ENCODE measurements at regions not wholly inside any gene's neighbourhood (a gene's known extent, or its start where the extent isn't known, plus 50 kb on each side); places are given as distances from the start of the nearest gene placed in this dataset.

DNA sequence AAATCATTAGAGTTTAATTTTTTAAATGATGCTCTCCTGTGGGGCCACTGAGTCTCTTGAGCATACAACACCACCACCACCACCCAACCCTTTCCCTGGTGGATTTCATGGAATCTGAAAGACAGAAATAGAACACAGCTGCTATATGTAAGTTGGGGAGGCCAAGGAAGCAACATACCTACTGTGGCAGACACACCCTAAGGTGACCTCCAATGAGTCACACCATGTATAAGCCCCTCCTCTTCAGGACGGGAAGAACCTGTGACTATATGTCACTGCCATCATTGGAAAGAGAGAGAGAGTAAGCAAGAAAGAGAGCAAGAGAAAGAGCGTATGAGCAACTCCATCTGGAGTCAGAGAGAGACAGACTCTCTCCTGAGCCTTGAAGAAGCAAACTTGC is 172.4 kb upstream of the NFE2L3 start:
- Mint-ChIP-seq H3K9me3 (ENCODE audit: low read depth) (no peaks in the 10 kb centered on the region), H3K4me3 (ENCODE audit: low read depth) (no peak overlapping the region), H3K36me3 (ENCODE audit: insufficient read depth) (no peaks in the 10 kb centered on the region), H3K4me1 (ENCODE audit: low read depth) (no peaks in the 10 kb centered on the region), H3K27me3 (no peaks in the 10 kb centered on the region), H3K27ac (no peak overlapping the region)
- TF ChIP-seq, protein P1, sequence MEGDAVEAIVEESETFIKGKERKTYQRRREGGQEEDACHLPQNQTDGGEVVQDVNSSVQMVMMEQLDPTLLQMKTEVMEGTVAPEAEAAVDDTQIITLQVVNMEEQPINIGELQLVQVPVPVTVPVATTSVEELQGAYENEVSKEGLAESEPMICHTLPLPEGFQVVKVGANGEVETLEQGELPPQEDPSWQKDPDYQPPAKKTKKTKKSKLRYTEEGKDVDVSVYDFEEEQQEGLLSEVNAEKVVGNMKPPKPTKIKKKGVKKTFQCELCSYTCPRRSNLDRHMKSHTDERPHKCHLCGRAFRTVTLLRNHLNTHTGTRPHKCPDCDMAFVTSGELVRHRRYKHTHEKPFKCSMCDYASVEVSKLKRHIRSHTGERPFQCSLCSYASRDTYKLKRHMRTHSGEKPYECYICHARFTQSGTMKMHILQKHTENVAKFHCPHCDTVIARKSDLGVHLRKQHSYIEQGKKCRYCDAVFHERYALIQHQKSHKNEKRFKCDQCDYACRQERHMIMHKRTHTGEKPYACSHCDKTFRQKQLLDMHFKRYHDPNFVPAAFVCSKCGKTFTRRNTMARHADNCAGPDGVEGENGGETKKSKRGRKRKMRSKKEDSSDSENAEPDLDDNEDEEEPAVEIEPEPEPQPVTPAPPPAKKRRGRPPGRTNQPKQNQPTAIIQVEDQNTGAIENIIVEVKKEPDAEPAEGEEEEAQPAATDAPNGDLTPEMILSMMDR (IDR thresholded peaks at IDR 0.05; ENCODE audit: unreplicated experiment) = no peak
- no peak for DNase-seq (ENCODE audit: low spot score, unreplicated experiment)

DNA sequence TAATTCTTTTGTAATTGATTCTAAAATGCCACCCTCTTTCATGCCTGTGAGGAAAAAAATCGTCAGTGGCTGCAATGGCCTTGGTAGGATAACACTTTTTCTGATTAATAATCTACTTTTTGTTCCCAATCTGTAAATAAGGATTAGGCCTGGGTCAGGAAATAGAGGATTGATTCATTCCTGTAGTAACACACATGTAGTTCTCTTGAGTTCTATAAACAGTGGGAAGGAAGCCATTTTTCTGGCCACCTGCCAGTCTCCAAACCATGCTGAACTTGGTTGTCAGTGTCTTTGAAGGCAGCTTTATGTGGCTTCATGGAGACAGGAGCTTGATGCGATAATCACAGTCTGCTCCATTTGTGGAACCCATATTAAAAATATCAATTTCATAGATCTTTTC is 169.3 kb upstream of the NFE2L3 start:
- Mint-ChIP-seq H3K9me3 (ENCODE audit: low read depth) (no peaks in the 10 kb centered on the region), H3K4me3 (ENCODE audit: low read depth) (no peak overlapping the region), H3K27me3 (no peaks in the 10 kb centered on the region), H3K36me3 (ENCODE audit: insufficient read depth) (no peaks in the 10 kb centered on the region), H3K4me1 (ENCODE audit: low read depth) (peaks cover 8% of the 10 kb centered on the region), H3K27ac (no peak overlapping the region)
- TF ChIP-seq, protein P1 (IDR thresholded peaks at IDR 0.05; ENCODE audit: unreplicated experiment) = no peak
- no peak for DNase-seq (ENCODE audit: low spot score, unreplicated experiment)

DNA sequence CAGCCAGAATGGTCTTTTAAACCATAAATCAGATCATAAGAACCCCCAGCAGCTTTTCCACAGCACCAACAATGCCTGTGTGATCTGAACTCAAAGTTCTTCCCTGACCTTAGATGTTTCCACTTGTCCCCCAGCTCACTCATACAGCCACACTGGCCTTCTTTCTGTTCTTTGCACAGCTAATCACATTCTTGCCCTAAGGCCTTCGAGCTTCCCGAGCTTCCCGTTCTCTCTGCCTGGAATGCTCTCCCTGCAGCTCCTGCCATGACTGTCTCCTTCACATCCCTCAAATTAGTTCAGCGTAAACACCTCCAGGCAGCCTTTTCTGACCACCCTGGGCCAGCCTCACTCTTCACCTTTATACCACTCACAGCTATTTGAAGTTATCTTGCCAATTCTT is 166.8 kb upstream of the NFE2L3 start:
- Mint-ChIP-seq H3K27me3 (no peaks in the 10 kb centered on the region), H3K4me1 (ENCODE audit: low read depth) (peaks cover 19% of the 10 kb centered on the region), H3K27ac (no peak overlapping the region), H3K9me3 (ENCODE audit: low read depth) (no peaks in the 10 kb centered on the region), H3K4me3 (ENCODE audit: low read depth) (no peak overlapping the region), H3K36me3 (ENCODE audit: insufficient read depth) (no peaks in the 10 kb centered on the region)
- no peak for DNase-seq (ENCODE audit: low spot score, unreplicated experiment)
- TF ChIP-seq, protein P1 (IDR thresholded peaks at IDR 0.05; ENCODE audit: unreplicated experiment) = no peak

DNA sequence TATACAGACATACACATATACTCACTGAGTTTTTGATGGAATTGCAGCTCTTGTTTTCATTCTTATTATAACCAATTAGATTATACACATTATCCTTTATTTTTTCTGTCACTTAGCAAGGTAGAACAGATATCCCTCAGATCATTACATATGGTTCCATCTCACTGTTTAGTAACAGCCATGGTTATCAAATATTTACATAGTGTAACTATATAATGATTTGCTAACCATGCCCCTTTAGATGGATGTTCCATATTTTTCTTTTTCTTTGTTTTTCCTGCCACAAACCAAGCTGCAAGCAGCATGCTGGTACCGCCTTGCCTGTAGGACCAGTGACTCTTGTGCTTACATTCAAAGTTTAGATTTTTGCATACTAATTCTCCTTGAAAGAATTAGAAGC is 163.4 kb upstream of the NFE2L3 start:
- Mint-ChIP-seq H3K27me3 (no peaks in the 10 kb centered on the region), H3K9me3 (ENCODE audit: low read depth) (no peaks in the 10 kb centered on the region), H3K4me1 (ENCODE audit: low read depth) (peaks cover 22% of the 10 kb centered on the region), H3K36me3 (ENCODE audit: insufficient read depth) (no peaks in the 10 kb centered on the region), H3K4me3 (ENCODE audit: low read depth) (no peak overlapping the region), H3K27ac (no peak overlapping the region)
- no peak for DNase-seq (ENCODE audit: low spot score, unreplicated experiment)
- TF ChIP-seq, protein P1 (IDR thresholded peaks at IDR 0.05; ENCODE audit: unreplicated experiment) = no peak

GRCh38 chr7:25989140-25989705 is 162.8 kb upstream of the NFE2L3 start:
- H3K27ac Mint-ChIP-seq = peak overlapping the region; percentile 2
- DNase-seq (ENCODE audit: low spot score, unreplicated experiment) = no peak
- TF ChIP-seq, protein P1 (IDR thresholded peaks at IDR 0.05; ENCODE audit: unreplicated experiment) = no peak
- peaks cover 22% of the 10 kb centered on the region for H3K4me1 Mint-ChIP-seq (ENCODE audit: low read depth)
- no peak overlapping the region for H3K4me3 Mint-ChIP-seq (ENCODE audit: low read depth)
- H3K9me3 Mint-ChIP-seq (ENCODE audit: low read depth) = peaks cover 2% of the 10 kb centered on the region
- no peaks in the 10 kb centered on the region for H3K36me3 Mint-ChIP-seq (ENCODE audit: insufficient read depth)
- H3K27me3 Mint-ChIP-seq = no peaks in the 10 kb centered on the region

Measured in progenitor cell of endocrine pancreas (in vitro differentiated cells).